ENCODE measurements at regions not wholly inside any gene's neighbourhood (a gene's known extent, or its start where the extent isn't known, plus 50 kb on each side); places are given as distances from the start of the nearest gene placed in this dataset.

DNA sequence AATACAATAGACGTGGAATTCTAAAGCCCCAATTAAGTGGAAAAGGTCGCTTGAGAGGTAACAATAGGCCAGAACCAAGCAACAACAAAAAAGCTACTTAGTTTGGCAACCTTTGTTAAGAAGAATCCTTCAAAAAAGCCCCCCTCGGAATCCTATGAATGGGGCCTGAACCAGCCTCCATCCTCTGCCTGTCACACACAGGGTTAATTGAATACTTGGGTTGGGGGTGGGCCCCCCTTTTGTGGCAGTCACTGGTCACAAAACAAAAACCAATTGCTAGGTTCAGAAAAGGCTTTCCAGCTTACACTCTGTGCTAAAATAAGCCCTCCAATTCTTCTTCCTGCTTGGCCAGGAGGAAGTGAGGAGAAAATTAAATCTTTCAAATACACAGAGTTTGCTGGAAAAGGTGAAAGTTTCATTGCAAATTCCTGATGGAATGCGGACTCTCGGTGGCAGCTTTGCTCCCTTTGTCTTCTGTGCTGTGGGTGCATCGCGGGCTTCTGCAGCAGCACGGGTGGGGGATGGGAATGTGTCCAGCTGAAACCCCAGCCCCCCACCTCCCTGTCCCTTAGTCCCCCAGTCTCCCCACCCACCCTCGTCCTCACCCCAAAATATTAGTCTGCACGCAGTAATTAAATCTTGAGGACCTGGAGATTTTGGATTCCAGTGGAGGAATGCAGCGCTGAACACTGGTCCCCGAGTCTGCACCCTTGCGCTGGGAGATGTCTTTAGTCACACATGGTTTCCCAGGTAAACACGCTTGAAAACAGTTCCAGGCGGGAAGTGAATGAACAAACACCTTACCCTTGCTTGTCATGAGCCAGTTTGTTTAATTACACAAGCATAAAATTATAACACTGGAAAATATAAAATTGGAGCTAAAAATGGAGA lies 254.3 kb downstream of the SOX11 start:
- no peak for FAIRE-seq
- no peak for DNase-seq (ENCODE audit: low spot score in 2 of 2)

DNA sequence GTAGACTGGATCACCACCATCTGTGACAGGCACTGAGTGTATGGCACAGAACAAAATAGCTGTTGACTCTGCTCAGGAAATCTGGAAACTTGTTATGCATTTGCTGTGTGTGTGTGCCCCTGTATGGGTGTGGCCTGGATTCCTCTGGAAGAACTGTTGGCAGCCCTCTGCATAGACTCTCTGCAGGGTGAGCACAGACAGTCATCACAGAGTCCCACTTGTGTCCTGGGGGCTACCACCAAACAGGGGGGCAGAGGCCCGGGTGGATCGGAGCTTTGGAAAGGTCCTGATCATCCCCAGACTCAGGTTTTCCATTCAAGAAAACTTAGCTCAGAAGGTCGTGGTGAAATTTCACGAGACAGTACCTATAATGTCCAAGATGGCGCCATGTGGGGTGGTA lies 258.6 kb downstream of the SOX11 start:
- no peak for DNase-seq (ENCODE audit: low spot score in 2 of 2)
- no peak for FAIRE-seq

DNA sequence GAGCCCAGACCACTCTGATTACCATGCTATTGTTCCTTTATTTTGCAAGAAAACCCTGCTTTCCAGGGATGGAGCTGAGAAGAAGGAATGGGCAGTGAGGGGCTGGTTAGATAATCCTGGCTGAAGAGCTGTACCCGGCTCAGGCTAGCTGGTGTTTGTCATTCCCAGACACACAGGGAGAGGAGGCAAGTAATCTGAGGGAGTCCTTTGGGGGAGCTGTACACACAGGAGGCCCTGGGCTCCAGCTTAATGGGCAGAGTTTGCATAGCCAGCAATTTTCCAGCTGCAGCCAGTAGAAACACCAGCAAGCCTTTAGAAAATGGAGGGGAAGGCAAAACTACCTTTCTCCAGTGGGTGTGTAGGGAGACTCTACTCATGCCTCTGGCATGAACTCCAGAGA lies 259.3 kb downstream of the SOX11 start:
- no peak for DNase-seq (ENCODE audit: low spot score in 2 of 2)

DNA sequence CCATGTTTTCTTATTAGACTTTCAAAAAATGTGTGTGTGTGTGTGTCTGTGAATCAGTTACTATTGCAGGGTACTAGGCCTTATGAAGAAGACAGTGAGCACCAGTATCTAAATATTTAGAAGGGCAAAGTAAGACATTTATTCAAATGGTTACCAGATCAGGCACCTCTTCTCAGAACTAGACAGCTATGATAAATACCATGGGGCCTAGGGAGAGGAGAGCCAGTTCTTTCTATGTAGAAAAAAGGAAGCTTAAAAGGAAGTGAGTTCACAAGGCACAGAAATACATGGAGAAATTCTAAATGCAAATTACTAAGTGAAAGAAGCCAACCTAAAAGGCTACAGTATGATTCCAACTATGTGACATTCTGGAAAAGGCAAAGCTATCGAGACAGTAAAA lies 261.3 kb downstream of the SOX11 start:
- no peak for DNase-seq (ENCODE audit: low spot score in 2 of 2)
- FAIRE-seq: no peak

More for the DNA sequence above, 259.3 kb downstream of the SOX11 start:
- FAIRE-seq: no peak

DNA sequence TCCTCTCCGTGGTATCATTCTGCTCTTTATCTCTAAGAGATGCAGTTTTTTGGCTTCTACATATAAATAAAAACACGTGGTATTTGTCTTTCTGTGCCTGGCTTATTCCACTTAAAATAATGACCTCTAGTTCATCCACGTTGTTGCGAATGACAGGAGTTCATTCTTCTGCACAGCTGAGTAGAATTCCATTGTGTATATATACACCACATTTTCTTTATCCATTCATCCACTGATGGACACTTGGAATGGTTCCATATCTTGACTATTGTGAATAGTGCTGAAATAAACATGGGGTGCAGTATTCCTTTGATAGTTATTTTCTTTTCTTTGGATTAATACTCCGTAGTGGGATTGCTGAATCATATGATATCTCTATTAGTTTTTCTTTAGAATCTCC lies 262.3 kb downstream of the SOX11 start:
- no peak for DNase-seq (ENCODE audit: low spot score in 2 of 2)
- no peak for FAIRE-seq

DNA sequence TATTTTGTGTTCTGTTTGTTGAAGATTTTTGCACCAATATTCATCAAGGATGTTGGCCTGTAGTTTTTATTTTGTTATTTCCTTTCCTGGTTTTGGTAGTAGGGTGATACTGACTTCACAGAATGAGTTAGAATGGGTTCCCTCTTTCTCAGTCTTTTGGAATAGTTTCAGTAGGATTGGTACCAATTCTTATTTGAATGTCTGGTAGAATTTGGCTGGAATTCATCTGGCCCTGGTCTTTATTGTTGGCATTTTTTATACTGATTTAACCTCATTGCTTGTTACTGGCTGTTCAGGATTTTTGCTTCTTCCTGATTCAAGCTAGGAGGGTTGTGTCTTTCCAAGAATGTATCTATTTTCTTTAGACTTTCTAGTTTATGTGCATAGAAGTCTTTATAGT lies 263.7 kb downstream of the SOX11 start:
- FAIRE-seq (no peak), DNase-seq (ENCODE audit: low spot score in 2 of 2) (no peak)

DNA sequence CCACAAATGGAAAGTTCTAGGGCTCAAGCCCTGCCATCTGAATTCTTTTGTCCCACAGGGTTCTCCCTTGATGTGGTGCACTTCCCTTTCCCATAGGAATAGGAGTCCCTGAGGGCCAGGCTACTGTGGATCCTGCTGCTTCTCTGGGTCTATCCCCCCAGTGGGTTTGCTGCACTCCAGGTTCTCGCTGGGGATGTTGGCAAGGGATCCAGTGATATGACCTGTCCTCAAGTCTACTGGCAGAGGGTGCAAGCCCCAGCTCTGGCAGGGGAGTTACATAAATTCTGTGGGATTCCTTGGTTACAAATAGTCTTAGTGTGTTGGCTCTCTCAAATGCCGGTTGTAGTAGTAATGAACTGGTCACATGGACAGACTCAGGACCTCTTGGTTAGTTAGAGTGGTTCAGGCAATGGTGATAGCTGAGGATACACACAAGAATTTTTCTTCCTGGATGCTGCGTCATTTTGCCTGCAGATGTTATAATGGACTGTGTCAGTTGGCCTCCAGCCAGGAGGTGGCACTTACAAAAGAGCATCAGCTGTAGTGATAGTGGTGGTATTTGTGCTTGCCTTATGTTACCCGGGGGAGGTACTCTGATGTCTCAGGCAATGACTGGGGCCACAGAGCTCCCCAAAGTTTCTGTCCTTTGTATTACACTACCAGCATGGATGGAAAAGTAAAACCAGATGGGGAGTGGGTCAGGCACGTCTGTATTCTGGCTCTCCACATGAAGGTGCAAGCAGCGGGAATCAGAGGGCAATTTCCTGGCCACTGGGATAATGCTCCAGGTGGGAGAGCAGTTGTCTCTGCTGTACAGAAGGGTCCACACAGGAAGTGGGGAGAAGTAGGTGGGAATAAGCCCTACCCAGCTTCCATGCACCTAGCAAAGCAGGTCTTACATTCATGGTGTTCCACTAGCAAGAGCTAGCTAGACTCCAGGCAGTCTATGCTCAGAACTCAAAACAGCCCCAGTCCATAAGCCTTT lies 267.9 kb downstream of the SOX11 start:
- FAIRE-seq: no peak
- DNase-seq (ENCODE audit: low spot score in 2 of 2): no peak

DNA sequence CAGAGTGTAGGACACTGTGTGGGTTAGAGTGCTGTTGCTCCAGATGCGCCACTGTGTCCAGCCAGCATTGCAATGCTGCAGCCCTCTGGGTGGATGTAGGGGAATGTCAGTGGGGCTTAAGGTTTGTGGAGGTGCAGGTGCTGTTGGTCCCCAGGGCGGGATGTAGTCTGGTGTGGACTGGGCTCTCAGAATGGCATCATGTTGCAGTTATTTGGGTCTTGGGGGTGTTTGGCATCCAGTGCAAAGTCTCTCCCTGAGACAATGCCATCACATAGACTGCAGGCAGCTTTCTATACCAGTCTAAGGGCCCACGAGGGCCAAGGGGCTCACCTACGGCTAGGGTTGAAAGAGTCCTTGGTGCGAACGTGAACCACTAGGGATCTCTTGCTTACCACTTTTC lies 275.3 kb downstream of the SOX11 start:
- FAIRE-seq: no peak

DNA sequence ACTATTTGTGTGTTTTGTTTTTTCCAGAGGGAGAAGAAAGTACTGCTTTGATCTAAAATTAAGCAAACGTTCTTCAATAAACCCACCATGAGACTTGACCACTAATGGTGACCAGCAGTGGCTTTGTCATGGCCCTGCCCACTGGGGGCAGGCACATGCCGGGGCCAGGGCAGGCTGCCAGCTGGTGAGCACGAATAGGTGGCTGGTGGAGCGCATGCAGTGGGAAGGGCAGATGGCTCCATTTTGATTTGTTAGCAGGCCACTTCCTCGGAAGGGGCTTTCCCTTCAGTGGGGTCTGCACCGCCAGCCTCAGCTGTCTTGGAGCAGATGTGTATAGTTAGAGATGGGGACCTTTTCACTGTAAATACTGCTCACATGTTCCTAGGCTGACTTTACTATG lies 277.1 kb downstream of the SOX11 start:
- no peak for FAIRE-seq
- no peak for DNase-seq (ENCODE audit: low spot score in 2 of 2)

More for the DNA sequence above, 275.3 kb downstream of the SOX11 start:
- no peak for DNase-seq (ENCODE audit: low spot score in 2 of 2)

DNA sequence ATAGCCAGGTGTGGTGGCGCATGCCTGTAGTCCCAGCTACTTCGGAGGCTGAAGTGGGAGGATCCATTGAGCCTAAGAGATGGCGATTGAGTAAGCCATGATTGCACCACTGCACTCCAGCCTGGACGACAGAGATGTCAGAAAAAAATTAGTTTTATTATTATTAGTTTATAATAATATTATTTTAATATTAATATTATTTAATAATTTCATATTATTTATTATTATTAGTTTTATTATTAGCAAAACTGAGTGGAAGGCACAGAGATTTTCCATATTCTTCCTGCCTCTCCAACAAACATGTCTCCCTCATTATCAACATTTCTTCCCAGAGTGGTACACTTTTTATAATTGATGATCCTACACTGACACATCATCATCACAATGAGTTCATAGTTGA lies 278.2 kb downstream of the SOX11 start:
- DNase-seq (ENCODE audit: low spot score in 2 of 2): no peak
- no peak for FAIRE-seq

DNA sequence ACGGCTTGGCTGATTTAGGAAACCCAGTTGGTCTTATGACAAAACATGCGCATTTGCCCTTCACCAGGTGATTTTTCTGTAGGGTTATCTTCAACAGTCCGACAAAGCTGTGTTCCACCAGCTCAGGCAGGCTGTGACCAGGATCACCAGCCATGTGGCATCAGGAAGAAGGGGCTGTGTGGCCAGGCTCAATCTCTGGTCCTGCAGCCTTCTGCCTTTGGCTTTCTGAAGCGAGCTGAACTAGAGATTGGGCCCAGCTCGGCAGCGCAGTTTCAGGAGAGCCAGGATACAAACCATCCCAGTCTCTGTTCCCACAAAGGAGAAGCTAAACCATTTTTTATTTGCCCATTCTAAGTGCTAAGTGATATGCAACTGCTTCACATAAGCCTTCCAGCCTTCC lies 282.3 kb downstream of the SOX11 start:
- DNase-seq (ENCODE audit: low spot score in 2 of 2) (no peak), FAIRE-seq (no peak)

DNA sequence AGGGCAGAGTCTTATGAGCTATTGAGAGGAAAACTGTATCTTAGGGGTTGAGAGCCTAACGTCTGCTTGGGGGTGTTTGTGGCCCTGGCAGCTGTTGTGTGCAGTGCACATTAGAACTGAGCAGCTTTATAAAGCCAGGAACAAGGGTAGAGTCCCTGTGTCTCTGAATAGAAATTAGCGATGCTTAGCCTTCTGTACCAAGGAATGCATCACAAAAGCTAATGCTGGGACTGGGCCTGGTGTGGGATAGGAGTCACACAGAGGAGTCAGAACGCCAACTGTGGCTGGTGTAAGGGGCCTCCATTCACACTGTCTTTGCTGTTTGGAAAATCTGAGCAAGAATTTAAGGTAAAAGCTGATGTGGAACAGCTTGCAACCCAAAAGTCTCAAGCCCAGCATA lies 283.2 kb downstream of the SOX11 start:
- DNase-seq (ENCODE audit: low spot score in 2 of 2) (no peak), FAIRE-seq (no peak)

DNA sequence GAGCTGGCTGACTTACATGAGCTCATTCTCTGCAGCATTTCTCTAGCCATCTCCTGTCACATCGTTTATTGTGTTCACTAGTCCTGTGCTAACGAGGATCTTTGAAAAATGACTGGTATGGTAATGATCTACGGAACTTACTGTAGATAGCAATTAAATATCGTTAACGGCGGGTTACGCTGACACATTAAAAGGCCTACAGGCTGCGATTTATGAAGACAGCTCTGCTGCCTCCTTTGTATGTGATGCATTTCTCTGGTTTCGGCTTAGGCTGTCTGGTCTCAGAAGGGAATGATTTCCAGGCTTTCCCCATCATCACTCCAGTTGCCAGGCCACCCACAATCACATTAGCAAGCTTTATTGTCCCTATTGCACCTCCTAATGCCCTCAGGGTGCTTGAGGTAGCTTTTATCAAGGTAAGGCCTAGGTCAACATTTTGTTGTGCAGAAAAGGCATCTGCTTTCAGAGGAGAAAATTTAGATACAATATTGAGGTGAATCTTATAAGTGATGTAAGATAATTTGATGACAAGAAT lies 284.4 kb downstream of the SOX11 start:
- no peak for DNase-seq (ENCODE audit: low spot score in 2 of 2)
- no peak for FAIRE-seq

DNA sequence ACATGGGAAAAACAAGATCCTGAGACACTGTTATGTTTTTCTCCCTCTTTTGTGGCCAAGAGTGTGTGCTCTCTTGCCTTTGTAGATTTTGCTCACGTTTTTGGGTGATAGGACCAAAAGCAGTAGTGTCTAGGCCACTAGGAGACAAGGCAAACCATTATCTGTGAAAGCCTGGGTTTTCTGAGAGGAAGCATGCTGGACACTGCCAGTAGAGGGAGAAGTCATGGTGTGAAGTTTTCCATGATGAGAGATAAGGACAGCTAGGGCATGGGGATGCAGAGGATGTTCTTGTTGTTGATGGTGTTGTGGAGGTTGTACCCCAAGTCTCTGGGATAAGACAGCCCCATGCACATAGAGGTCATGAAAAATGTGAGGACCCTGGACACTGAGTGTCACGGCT lies 285.3 kb downstream of the SOX11 start:
- no peak for DNase-seq (ENCODE audit: low spot score in 2 of 2)
- FAIRE-seq: no peak

DNA sequence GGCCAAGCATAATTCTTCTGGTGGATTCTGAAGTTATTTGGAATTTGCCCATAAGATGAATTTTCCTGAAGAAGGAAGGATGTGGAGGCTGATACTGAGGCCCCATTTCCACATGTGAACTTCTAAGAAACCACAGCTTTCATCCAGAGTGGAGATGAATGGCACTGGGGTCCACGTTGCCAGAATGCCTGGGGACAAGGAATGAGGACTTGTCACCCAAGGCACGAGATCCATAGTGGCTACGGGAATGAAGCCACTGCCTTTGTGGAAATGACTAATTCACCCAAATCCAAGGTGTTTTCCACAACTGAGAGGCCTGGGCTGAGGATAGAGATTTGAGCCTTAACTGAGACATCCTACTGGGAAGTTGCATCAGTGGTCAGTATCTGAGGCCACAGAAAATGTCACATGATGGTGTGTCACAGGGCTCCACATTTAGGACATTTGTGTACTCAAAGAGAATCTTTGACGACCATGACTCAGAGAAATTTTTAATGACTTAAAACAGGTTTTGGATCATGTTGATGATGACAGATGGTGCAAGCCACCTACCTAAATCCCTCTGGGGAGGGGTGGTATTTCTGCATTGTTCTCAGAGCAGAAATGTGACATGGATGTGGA lies 286.1 kb downstream of the SOX11 start:
- FAIRE-seq (no peak), DNase-seq (ENCODE audit: low spot score in 2 of 2) (no peak)

DNA sequence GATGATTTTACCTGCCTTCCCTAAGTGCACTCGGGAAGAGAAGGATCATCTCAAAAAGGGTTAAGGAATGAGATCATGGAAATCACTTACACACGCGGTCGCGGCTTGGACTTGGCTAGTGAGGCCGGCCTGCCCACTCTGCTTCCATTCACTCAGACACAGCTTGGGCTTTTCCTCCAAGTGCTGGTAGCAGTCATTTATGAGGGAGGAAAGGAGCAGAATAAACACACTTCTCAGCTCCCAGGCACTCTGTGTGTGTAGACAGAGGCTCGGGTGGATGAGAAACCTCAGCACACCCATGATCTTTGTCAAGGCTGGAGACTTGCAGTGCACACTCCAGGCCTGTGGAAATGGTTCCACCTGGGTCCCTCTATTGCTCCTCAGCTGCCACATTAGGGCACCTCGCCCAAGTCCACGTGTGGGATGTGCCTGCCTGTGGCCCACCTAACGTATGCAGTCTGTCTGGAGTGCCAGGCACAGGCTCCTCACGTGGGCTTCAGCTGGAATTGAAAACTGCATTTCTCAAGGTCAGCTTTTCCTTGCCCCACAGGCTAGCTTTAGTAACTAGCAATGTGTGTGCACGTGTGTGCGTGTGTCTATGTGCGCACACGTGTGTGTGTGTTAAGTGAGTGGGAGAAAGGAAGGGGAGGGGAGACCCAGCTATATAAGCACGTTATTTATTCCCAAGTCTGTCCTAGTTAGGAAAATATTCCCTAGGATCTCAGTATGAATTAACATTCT lies 288.4 kb downstream of the SOX11 start:
- DNase-seq (ENCODE audit: low spot score in 2 of 2) (no peak), FAIRE-seq (no peak)

DNA sequence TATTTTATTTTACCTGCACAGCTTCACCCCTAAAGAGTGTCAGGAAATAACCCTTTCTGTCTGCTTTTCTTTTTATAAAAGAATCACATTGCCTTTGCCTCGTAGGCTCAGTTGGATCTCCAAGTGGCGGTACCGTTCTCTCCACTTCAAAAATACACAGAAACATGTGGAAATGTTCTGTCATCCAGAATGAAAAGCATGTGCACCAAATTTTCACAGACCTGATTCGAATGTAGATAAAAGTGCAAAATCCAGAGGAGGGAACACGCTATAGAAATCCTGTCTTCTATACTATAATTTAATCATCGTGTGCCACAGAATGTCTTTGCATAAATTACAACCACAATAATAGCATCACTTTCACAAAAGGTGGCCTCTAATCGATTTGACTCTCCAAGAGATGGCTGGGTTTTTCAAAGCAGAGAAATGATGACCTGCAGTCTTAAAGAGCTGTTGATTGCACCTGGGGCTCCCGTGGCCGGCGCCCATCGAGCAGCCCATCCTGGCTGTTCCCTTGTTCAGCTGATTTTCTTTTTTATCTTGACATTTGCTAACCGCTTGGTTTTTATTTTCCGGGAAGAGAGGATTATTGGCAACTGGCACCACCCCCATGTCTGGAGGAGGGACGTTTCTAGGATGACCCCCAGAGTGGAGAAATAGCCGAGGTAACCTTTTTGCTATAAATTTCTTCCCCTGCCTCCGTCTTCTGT lies 290.2 kb downstream of the SOX11 start:
- DNase-seq (ENCODE audit: low spot score in 2 of 2): no peak

DNA sequence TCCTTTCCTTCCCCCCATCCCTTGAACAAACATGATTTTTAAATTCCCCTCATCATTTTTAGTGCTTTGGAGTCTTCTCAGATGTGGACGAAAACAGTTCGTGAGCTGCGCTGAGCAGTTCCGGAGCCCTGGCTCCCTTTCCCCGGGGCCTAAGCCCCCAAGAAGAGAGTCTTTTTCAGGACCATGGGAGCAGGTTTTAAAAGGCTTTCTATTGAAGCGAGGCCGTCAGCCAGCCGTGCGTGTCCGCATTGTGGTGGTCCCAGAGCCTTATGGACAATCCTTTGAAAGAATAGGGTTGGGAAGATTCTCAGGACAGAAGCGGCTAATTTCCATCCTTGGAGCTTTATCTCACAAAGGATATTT lies 290.7 kb downstream of the SOX11 start:
- FAIRE-seq (no peak), DNase-seq (ENCODE audit: low spot score in 2 of 2) (no peak)

More for the DNA sequence above, 290.2 kb downstream of the SOX11 start:
- no peak for FAIRE-seq

DNA sequence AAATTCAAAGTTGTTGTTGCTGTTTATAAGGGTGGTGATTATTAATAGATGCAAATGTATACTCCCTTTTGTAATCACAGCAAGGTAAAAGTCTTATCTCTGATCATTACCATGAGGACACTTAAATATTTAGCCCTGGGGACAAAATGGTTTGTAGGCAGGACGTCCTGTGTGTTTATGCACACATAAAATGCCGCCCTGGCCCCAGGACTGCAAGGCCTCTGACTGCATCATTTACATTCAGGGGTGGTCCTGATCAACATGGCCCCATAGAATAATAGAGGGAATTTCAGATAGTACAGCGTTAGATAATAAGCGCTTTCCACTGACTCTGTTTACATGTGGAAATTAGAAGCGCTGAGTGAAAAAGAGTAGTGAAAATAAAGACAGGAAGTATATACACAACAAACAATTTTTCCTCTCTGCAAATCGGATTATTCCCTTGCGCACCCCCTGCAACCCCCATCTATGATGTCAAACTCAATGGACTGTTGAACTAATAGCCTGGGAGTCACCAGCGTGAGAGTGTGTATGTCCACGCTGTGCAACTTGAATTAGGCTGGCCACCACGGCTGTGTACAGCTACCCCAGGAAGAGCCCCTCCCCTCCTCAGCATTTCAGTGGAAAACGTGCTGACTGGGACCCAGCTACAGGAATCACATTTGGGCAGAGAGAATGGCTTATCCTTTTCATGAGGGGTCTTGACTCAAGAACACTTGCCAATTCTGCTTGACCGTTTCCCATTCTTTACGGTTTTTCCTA lies 291.5 kb downstream of the SOX11 start:
- DNase-seq (ENCODE audit: low spot score in 2 of 2): no peak
- FAIRE-seq: no peak
